ENCODE measurements at regions not wholly inside any gene's neighbourhood (a gene's known extent, or its start where the extent isn't known, plus 50 kb on each side); places are given as distances from the start of the nearest gene placed in this dataset.

GRCh38 chr10:113386005-113386404 lies 166.8 kb upstream of the HABP2 start:
- Histone ChIP-seq H3K4me1 (ENCODE audit: insufficient read depth, low read length, poor library complexity, severe bottlenecking) (no peaks in the 10 kb centered on the region), H3K27me3 (replicated peaks; ENCODE audit: insufficient read depth, low read depth, low read length, poor library complexity) (no peaks in the 10 kb centered on the region), H3K36me3 (ENCODE audit: insufficient read depth, low read length, poor library complexity, severe bottlenecking) (no peaks in the 10 kb centered on the region), H3K27ac (ENCODE audit: low read depth, low read length, poor library complexity, severe bottlenecking) (no peak overlapping the region), H3K4me3 (ENCODE audit: low read depth, low read length, poor library complexity, severe bottlenecking) (no peak overlapping the region), H3K9me3 (ENCODE audit: low read depth, low read length, poor library complexity, severe bottlenecking) (no peaks in the 10 kb centered on the region)
- ChIA-PET POLR2A (ENCODE audit: low non-redundant PET) (no interaction called here), CTCF (interaction anchor here (1.3 to 1.5 kb wide), 2 partner anchors 69 to 178 kb away, joined by 5 to 7 read pairs; no protein-coding TSS in a partner anchor)
- intact Hi-C loops (cut with micrococcal nuclease; ENCODE audit: unreplicated experiment), result loop anchor here (5.0 to 10.0 kb wide), 3 partner anchors 179 to 661 kb away; no protein-coding TSS in a partner anchor
- no TSS peak for BruUV-seq (replicated peaks)
- no peak for TF ChIP-seq EZH2 (IDR thresholded peaks at IDR 0.05; ENCODE audit: borderline replicate concordance, low read depth, low read length, poor library complexity, severe bottlenecking)
- TF ChIP-seq CTCF (conservative IDR thresholded peaks at IDR 0.05; ENCODE audit: low read depth, low read length), result no peak
- no peak for DNase-seq (ENCODE audit: low spot score)

- Histone ChIP-seq H3K27me3 (replicated peaks; ENCODE audit: insufficient read depth, low read depth, low read length, poor library complexity) (no peaks in the 10 kb centered on the region), H3K4me3 (ENCODE audit: low read depth, low read length, poor library complexity, severe bottlenecking) (no peak overlapping the region), H3K36me3 (ENCODE audit: insufficient read depth, low read length, poor library complexity, severe bottlenecking) (no peaks in the 10 kb centered on the region), H3K4me1 (ENCODE audit: insufficient read depth, low read length, poor library complexity, severe bottlenecking) (no peaks in the 10 kb centered on the region), H3K27ac (ENCODE audit: low read depth, low read length, poor library complexity, severe bottlenecking) (no peak overlapping the region), H3K9me3 (ENCODE audit: low read depth, low read length, poor library complexity, severe bottlenecking) (no peaks in the 10 kb centered on the region)
- CTCF ChIA-PET, result no interaction called here
- intact Hi-C loops (cut with micrococcal nuclease; ENCODE audit: unreplicated experiment), result loop anchor here (5.0 to 10.0 kb wide), 3 partner anchors 175 to 665 kb away; no protein-coding TSS in a partner anchor
- no TSS peak for BruUV-seq (replicated peaks)
- POLR2A ChIA-PET (ENCODE audit: low non-redundant PET), result no interaction called here
- TF ChIP-seq EZH2 (IDR thresholded peaks at IDR 0.05; ENCODE audit: borderline replicate concordance, low read depth, low read length, poor library complexity, severe bottlenecking), result no peak
- no peak for TF ChIP-seq CTCF (conservative IDR thresholded peaks at IDR 0.05; ENCODE audit: low read depth, low read length)
- no peak for DNase-seq (ENCODE audit: low spot score)
Measured at GRCh38 chr10:113389969-113390368, 162.9 kb upstream of the HABP2 start.

- Histone ChIP-seq H3K4me3 (ENCODE audit: low read depth, low read length, poor library complexity, severe bottlenecking) (no peak overlapping the region), H3K36me3 (ENCODE audit: insufficient read depth, low read length, poor library complexity, severe bottlenecking) (no peaks in the 10 kb centered on the region), H3K27ac (ENCODE audit: low read depth, low read length, poor library complexity, severe bottlenecking) (no peak overlapping the region), H3K4me1 (ENCODE audit: insufficient read depth, low read length, poor library complexity, severe bottlenecking) (no peaks in the 10 kb centered on the region), H3K9me3 (ENCODE audit: low read depth, low read length, poor library complexity, severe bottlenecking) (no peaks in the 10 kb centered on the region), H3K27me3 (replicated peaks; ENCODE audit: insufficient read depth, low read depth, low read length, poor library complexity) (no peaks in the 10 kb centered on the region)
- TF ChIP-seq CTCF (conservative IDR thresholded peaks at IDR 0.05; ENCODE audit: low read depth, low read length), result no peak
- TF ChIP-seq EZH2 (IDR thresholded peaks at IDR 0.05; ENCODE audit: borderline replicate concordance, low read depth, low read length, poor library complexity, severe bottlenecking), result no peak
- intact Hi-C loops (cut with micrococcal nuclease; ENCODE audit: unreplicated experiment), result no loop called here
- no peak for DNase-seq (ENCODE audit: low spot score)
- CTCF ChIA-PET, result no interaction called here
- POLR2A ChIA-PET (ENCODE audit: low non-redundant PET), result no interaction called here
- no TSS peak for BruUV-seq (replicated peaks)
Measured at GRCh38 chr10:113390896-113391295, 162.0 kb upstream of the HABP2 start.
